A549 (cell line): ENCODE measurements at regions not wholly inside any gene's neighbourhood (a gene's known extent, or its start where the extent isn't known, plus 50 kb on each side); places are given as distances from the start of the nearest gene placed in this dataset.
"Not testable (repeated sequence)": the region's sequence is repeated elsewhere in the genome, so short reads cannot be mapped to it uniquely, and the experiment has no call there.

Experiments used
- ATAC-seq, 2 experiments: fragments of 200-7000 bp in 1 of 2; fragments of >200 bp in 1 of 2; cut with Nextera tagmentation in 1 of 2; cut with Tn5 transposase in 1 of 2; 3 replicates each; pipeline versions ENCODE4 v1.8.0 to v1.9.1; 2018 to 2020; ENCODE audit warnings: mild to moderate bottlenecking in 1 of 2, moderate library complexity in 1 of 2
- CTCF ChIA-PET: fragments of 300-600 bp; sonication (Branson Sonifier 250); formaldehyde crosslinking; extraction: SDS; loops from one replicate; lab custom pipeline; 2021; ENCODE audit warnings: antibody characterized with exemption, inconsistent platforms; lab: Yijun Ruan, JAX
- POLR2A ChIA-PET: fragments of 350-600 bp; formaldehyde crosslinking; extraction: SDS; loops from one replicate; lab custom pipeline; 2021; ENCODE audit warnings: antibody characterized with exemption, inconsistent platforms; lab: Yijun Ruan, JAX
- DNase-seq, 2 experiments: peaks; one replicate each; pipeline versions ENCODE4 v3.0.0 to v3.0.0-alpha.2; 2011 to 2016; ENCODE audit warnings: low read depth in 1 of 2, low spot score in 1 of 2
- FAIRE-seq: peaks from 2 replicates; lab custom pipeline; 2011; peaks lifted over from hg19 to GRCh38; lab: Jason Lieb, UNC
- H3K27ac ChIP-seq, 2 experiments: fragments of >200 bp; sonication (Bioruptor Twin); formaldehyde crosslinking; 3 replicates each; pipeline ENCODE4 v1.5.1; 2016 to 2017
- H3K4me1 ChIP-seq: fragments of >200 bp; sonication (Bioruptor Twin); formaldehyde crosslinking; 3 replicates; pipeline ENCODE4 v1.6.1; 2016
- H3K4me2 ChIP-seq: fragments of >200 bp; sonication (Bioruptor Twin); formaldehyde crosslinking; 3 replicates; pipeline ENCODE4 v1.6.1; 2016
- H3K4me3 ChIP-seq: fragments of >200 bp; sonication (Bioruptor Twin); formaldehyde crosslinking; 3 replicates; pipeline ENCODE4 v1.5.1; 2016
- H3K9me3 ChIP-seq: fragments of >200 bp; sonication (Bioruptor Twin); formaldehyde crosslinking; 3 replicates; pipeline ENCODE4 v1.6.1; 2016
- ATOH8 ChIP-seq: fragments of 250-450 bp; sonication (Bioruptor Pico); IDR thresholded peaks from 2 replicates; pipeline ENCODE4 v1.5.0; 2020; ENCODE audit warnings: low read depth, mild to moderate bottlenecking, moderate library complexity
- BCL3 ChIP-seq: fragments of >200 bp; sonication (Bioruptor Twin); formaldehyde crosslinking; IDR thresholded peaks from 3 replicates; pipeline ENCODE4 v1.6.1; 2016
- BHLHE40 ChIP-seq: IDR thresholded peaks from 2 replicates; pipeline ENCODE4 v1.6.1; 2012; ENCODE audit warnings: low read depth, low read length, inconsistent platforms
- CEBPB ChIP-seq, 2 experiments: fragments of >200 bp in 1 of 2; sonication (Bioruptor Twin) in 1 of 2; formaldehyde crosslinking in 1 of 2; IDR thresholded peaks; 2 replicates each; pipeline ENCODE4 v1.6.1; 2012 to 2016
- CHD2 ChIP-seq: fragments of 150-350 bp; IDR thresholded peaks from 2 replicates; pipeline ENCODE4 v1.6.1; 2014; ENCODE audit warnings: low read length; ENCODE audit not compliant: partially characterized antibody
- FOSB ChIP-seq: fragments of 250-450 bp; sonication (Bioruptor Pico); IDR thresholded peaks from 2 replicates; pipeline ENCODE4 v1.5.0; 2020; ENCODE audit warnings: mild to moderate bottlenecking, moderate library complexity
- GATA3 ChIP-seq: IDR thresholded peaks from 2 replicates; pipeline ENCODE4 v1.6.1; 2012; ENCODE audit warnings: borderline replicate concordance
- HMGXB4 ChIP-seq: fragments of 250-450 bp; sonication (Bioruptor Pico); IDR thresholded peaks from 2 replicates; pipeline ENCODE4 v1.5.0; 2021; ENCODE audit warnings: mild to moderate bottlenecking, moderate library complexity, borderline replicate concordance
- HOXA7 ChIP-seq: fragments of 250-450 bp; sonication (Bioruptor Pico); IDR thresholded peaks from 2 replicates; pipeline ENCODE4 v1.5.0; 2020; ENCODE audit warnings: mild to moderate bottlenecking, moderate library complexity
- JUN ChIP-seq, 2 experiments: fragments of >200 bp; sonication (Bioruptor Twin); formaldehyde crosslinking; IDR thresholded peaks; 2 replicates in 1 of 2; 3 replicates in 1 of 2; pipeline ENCODE4 v1.6.1; 2016 to 2017
- KDM1A ChIP-seq: fragments of 200-600 bp; sonication (generic); IDR thresholded peaks from 2 replicates; pipeline ENCODE4 v1.6.1; 2016; ENCODE audit warnings: low read depth, mild to moderate bottlenecking
- KDM5A ChIP-seq: fragments of 200-600 bp; sonication (generic); IDR thresholded peaks from 2 replicates; pipeline ENCODE4 v1.6.1; 2016; ENCODE audit warnings: antibody characterized with exemption, mild to moderate bottlenecking
- MAFK ChIP-seq: fragments of 450-650 bp; IDR thresholded peaks from 2 replicates; pipeline ENCODE4 v1.6.1; 2014; ENCODE audit not compliant: partially characterized antibody
- NFE2L2 ChIP-seq: fragments of 150-350 bp; conservative IDR thresholded peaks from 2 replicates; pipeline ENCODE4 v1.6.1; 2014; ENCODE audit warnings: low read length
- NR3C1 ChIP-seq: fragments of >200 bp; sonication (Bioruptor Twin); formaldehyde crosslinking; IDR thresholded peaks from 3 replicates; pipeline ENCODE4 v1.6.1; 2017
- POLR2AphosphoS2 ChIP-seq: conservative IDR thresholded peaks from 2 replicates; pipeline ENCODE4 v1.6.1; 2012; ENCODE audit warnings: low read length, improper control_type of control experiment, inconsistent platforms
- RARB ChIP-seq: fragments of 250-450 bp; sonication (Bioruptor Pico); IDR thresholded peaks from 2 replicates; pipeline ENCODE4 v1.8.0; 2021; ENCODE audit warnings: mild to moderate bottlenecking, moderate library complexity
- RFX5 ChIP-seq: fragments of 450-650 bp; IDR thresholded peaks from 2 replicates; pipeline ENCODE4 v1.7.1; 2014; ENCODE audit warnings: antibody characterized with exemption, mild to moderate bottlenecking, moderate library complexity
- SREBF2 ChIP-seq: fragments of 450-650 bp; IDR thresholded peaks from 2 replicates; pipeline ENCODE4 v1.6.1; 2014; ENCODE audit warnings: mild to moderate bottlenecking, moderate library complexity
- TFCP2L1 ChIP-seq: fragments of 250-450 bp; sonication (Bioruptor Pico); IDR thresholded peaks from 2 replicates; pipeline ENCODE4 v1.5.0; 2021; ENCODE audit warnings: mild to moderate bottlenecking
- TP53 ChIP-seq: fragments of 250-450 bp; sonication (Bioruptor Pico); IDR thresholded peaks from 2 replicates; pipeline ENCODE4 v1.5.0; 2021; ENCODE audit warnings: mild to moderate bottlenecking, moderate library complexity
- ZC3H11A ChIP-seq: fragments of 450-650 bp; IDR thresholded peaks from 2 replicates; pipeline ENCODE4 v1.6.1; 2014; ENCODE audit warnings: antibody characterized with exemption, mild to moderate bottlenecking
- ZFP36 ChIP-seq: fragments of 450-650 bp; IDR thresholded peaks from 2 replicates; pipeline ENCODE4 v1.6.1; 2014; ENCODE audit warnings: borderline replicate concordance; ENCODE audit not compliant: partially characterized antibody
- WGBS: methylation state at CpG from one replicate; pipeline ENCODE4 v1.1.6; 2017; ENCODE audit errors: missing lambda C conversion rate; 5-methylcytosine and 5-hydroxymethylcytosine counted together
- TF ChIP-seq, protein P1 (sequence below): fragments of >200 bp; sonication (Bioruptor Twin); formaldehyde crosslinking; IDR thresholded peaks from 3 replicates; pipeline ENCODE4 v1.5.1; 2016
- TF ChIP-seq, protein P2 (sequence below): fragments of 200-600 bp; sonication (generic); IDR thresholded peaks from 2 replicates; pipeline ENCODE4 v1.6.1; 2016; ENCODE audit warnings: antibody characterized with exemption, mild to moderate bottlenecking, moderate library complexity

DNA sequence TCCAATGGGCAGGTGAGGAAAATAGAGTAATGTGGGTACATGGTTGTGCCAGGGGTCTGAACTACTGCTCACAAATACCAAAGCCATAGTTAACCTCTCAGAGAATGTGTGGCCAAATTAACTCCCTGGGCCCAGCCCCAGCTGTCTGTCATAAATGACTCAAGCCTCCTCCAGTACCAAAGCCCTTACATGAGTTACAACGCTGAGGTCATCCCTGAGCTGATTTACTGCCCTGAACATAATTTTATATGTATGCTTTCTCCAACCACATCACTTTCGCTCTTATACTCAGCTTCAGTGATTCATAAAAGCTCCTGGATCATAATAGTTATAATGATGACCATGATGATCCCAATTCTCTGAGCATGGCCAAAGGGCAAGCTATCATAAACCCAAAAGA, 283.9 kb downstream of the NKX6-1 start:
- no peak overlapping the region for H3K4me2 ChIP-seq
- no peaks in the 10 kb centered on the region for H3K4me1 ChIP-seq
- no peak overlapping the region for H3K4me3 ChIP-seq
- WGBS = 55% methylated on average over 2 of the region's 2 CpGs
- FAIRE-seq = no peak
- no peak for DNase-seq
- no peak for ATAC-seq
- TF ChIP-seq GATA3 = no peak
- no peak for TF ChIP-seq ZFP36
- no peak for TF ChIP-seq ZC3H11A
- no peak for TF ChIP-seq JUN (IDR thresholded peaks at IDR 0.05)
- TF ChIP-seq RFX5 = no peak
- TF ChIP-seq BCL3 = no peak
- TF ChIP-seq KDM1A = no peak
- TF ChIP-seq TP53 (CRISPR knock-in tag) = no peak
- TF ChIP-seq, protein P1, sequence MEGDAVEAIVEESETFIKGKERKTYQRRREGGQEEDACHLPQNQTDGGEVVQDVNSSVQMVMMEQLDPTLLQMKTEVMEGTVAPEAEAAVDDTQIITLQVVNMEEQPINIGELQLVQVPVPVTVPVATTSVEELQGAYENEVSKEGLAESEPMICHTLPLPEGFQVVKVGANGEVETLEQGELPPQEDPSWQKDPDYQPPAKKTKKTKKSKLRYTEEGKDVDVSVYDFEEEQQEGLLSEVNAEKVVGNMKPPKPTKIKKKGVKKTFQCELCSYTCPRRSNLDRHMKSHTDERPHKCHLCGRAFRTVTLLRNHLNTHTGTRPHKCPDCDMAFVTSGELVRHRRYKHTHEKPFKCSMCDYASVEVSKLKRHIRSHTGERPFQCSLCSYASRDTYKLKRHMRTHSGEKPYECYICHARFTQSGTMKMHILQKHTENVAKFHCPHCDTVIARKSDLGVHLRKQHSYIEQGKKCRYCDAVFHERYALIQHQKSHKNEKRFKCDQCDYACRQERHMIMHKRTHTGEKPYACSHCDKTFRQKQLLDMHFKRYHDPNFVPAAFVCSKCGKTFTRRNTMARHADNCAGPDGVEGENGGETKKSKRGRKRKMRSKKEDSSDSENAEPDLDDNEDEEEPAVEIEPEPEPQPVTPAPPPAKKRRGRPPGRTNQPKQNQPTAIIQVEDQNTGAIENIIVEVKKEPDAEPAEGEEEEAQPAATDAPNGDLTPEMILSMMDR = no peak
- no peak for TF ChIP-seq POLR2AphosphoS2
- no peak for TF ChIP-seq SREBF2
- no peak for TF ChIP-seq CHD2
- TF ChIP-seq HOXA7 (CRISPR knock-in tag) = no peak
- no peak for TF ChIP-seq ATOH8 (CRISPR knock-in tag)
- TF ChIP-seq MAFK = no peak
- CTCF ChIA-PET = no interaction called here
- POLR2A ChIA-PET = no interaction called here
- no peak overlapping the region for H3K27ac ChIP-seq
- no peaks in the 10 kb centered on the region for H3K9me3 ChIP-seq

DNA sequence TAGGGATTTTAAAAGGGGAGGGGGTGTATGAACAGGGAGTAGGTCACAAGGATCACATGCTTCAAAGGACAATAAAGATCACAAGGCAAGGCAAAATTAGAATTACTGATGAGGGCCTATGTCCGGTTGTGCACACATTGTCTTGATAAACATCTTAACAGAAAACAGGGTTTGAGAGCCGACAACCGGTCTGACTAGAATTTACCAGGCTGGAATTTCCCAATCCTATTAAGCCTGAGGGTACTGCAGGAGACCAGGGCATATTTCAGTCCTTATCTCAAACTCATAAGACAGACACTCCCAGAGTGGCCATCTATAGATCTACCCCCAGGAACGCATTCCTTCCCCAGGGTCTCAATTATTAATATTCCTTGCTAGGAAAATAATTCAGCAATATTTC, 292.9 kb downstream of the NKX6-1 start:
- ATAC-seq, H3K27ac ChIP-seq, CTCF ChIA-PET, DNase-seq, H3K4me1 ChIP-seq, POLR2A ChIA-PET, H3K4me3 ChIP-seq, FAIRE-seq, H3K9me3 ChIP-seq, H3K4me2 ChIP-seq: not testable (repeated sequence)
- 45% methylated on average over 4 of the region's 4 CpGs for WGBS

DNA sequence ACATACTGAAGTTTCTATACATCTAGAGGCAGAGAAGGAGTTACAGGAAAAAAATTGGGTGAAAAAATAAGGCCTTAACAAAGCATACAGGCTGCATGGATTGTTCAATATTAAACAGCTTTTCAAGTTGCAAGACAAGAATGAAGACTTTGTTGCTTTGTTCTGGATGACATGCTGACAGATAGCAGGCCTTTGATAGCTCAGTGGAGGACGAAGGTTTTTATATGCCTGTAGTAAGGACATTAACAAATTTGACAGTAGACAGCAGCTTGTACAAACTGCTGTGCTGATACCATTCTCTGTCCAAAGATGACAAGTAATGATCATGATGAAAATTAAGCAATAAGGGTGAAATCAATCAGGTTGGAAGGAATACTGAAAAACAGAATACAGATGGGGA, 309.9 kb downstream of the NKX6-1 start:
- FAIRE-seq (no peak), ATAC-seq (no peak), DNase-seq (no peak)
- CTCF ChIA-PET = interaction anchor here (1.1 kb wide), 1 partner anchor 10 kb away, joined by 5 read pairs; no protein-coding TSS in a partner anchor
- Histone ChIP-seq H3K27ac (no peak overlapping the region), H3K9me3 (no peaks in the 10 kb centered on the region), H3K4me1 (no peaks in the 10 kb centered on the region), H3K4me3 (no peak overlapping the region), H3K4me2 (no peak overlapping the region)
- WGBS = 41% methylated on average over 1 of the region's 1 CpG
- POLR2A ChIA-PET = no interaction called here
- TF ChIP-seq SREBF2 (no peak), HOXA7 (CRISPR knock-in tag) (no peak), BCL3 (no peak), NFE2L2 (no peak), HMGXB4 (no peak), TFCP2L1 (CRISPR knock-in tag) (no peak), RARB (CRISPR knock-in tag) (no peak), BHLHE40 (no peak), CEBPB (IDR thresholded peaks at IDR 0.05) (no peak), JUN (IDR thresholded peaks at IDR 0.05) (no peak), TP53 (CRISPR knock-in tag) (no peak), KDM5A (no peak), NR3C1 (no peak), FOSB (CRISPR knock-in tag) (no peak)
- TF ChIP-seq, protein P2, sequence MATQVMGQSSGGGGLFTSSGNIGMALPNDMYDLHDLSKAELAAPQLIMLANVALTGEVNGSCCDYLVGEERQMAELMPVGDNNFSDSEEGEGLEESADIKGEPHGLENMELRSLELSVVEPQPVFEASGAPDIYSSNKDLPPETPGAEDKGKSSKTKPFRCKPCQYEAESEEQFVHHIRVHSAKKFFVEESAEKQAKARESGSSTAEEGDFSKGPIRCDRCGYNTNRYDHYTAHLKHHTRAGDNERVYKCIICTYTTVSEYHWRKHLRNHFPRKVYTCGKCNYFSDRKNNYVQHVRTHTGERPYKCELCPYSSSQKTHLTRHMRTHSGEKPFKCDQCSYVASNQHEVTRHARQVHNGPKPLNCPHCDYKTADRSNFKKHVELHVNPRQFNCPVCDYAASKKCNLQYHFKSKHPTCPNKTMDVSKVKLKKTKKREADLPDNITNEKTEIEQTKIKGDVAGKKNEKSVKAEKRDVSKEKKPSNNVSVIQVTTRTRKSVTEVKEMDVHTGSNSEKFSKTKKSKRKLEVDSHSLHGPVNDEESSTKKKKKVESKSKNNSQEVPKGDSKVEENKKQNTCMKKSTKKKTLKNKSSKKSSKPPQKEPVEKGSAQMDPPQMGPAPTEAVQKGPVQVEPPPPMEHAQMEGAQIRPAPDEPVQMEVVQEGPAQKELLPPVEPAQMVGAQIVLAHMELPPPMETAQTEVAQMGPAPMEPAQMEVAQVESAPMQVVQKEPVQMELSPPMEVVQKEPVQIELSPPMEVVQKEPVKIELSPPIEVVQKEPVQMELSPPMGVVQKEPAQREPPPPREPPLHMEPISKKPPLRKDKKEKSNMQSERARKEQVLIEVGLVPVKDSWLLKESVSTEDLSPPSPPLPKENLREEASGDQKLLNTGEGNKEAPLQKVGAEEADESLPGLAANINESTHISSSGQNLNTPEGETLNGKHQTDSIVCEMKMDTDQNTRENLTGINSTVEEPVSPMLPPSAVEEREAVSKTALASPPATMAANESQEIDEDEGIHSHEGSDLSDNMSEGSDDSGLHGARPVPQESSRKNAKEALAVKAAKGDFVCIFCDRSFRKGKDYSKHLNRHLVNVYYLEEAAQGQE = no peak
